LoVo (cell line): ENCODE measurements at regions not wholly inside any gene's neighbourhood (a gene's known extent, or its start where the extent isn't known, plus 50 kb on each side); places are given as distances from the start of the nearest gene placed in this dataset.

ENCODE experiments used
- DNase-seq: peaks from one replicate; pipeline ENCODE4 v3.0.0-alpha.2; 2016; ENCODE audit warnings: low spot score

DNA sequence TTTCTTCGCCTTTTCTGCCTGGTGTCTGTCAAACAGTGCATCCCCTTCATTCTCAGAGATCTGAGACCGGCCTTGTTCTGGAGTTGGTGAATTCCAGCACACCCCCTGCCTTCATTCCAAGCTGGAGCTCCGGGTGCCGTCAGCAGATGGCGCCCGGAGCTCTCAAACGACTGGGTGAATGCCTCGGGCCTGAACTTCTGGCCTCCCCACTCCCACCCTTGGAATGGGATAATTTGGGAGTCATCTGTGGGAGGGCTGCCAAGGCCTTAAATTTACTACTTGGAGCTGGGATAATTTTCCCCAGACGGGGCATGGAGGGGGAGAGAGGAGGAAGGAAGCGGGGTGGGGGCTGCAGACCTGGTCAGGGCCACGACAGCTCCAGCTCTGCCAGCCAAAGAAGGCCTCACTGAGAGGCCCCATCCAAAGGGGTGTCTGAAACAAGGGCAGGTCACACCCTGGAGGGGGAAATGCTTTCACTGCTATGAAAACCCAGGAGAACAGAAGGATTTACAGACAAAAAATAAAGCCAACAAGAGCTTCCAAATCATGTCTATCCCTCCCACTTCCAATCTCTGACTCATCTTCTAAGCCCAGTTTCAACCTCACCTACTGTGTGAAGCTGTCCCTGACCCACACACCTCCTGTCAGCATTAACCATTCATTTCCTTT is 187.9 kb downstream of the OPA1 start:
- DNase-seq: peak; percentile 79

DNA sequence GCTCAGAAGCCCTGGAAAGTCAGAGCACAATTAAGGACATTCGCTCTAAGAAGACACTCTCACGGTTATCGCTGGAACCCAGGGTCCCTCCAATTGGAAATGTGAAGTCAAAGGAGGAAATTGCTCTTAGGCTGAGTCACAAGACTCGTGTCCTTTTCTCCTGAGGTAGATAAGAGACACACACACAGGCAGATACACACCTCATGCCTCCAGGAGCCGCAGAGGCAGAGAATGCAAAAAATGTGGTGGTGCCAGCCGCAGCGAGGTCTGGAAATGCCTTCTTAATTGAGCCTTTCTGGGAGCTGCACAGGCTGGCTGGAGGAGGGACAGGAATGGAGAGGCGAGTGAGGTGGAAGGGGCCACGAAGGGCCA is 189.3 kb downstream of the OPA1 start:
- peak; percentile 90 for DNase-seq

DNA sequence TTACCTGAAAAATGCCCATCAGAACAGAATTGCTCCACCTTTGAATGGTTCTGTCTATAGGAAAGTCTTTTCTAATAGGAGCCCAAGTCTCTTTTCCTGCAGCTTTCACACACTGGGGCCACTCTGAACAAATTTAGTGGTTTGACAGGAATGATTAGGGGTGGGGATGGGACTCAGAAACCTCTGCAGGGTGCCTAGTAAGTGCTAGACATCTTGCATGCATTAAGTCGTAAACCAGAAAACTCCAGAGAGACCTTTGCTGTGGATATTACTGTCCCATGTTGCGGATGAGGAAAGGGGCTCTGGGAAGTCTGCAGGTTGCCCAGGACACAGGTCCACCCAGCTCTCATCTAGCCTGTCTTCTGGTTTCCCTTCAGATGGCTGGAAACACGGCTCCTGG is 189.7 kb downstream of the OPA1 start:
- no peak for DNase-seq

GRCh38 chr3:193783166-193783896 is 190.3 kb downstream of the OPA1 start:
- DNase-seq: no peak

- no peak for DNase-seq
Measured at GRCh38 chr3:193784822-193785221, 191.8 kb downstream of the OPA1 start.

GRCh38 chr3:193787496-193787870 is 194.5 kb downstream of the OPA1 start:
- no peak for DNase-seq

DNA sequence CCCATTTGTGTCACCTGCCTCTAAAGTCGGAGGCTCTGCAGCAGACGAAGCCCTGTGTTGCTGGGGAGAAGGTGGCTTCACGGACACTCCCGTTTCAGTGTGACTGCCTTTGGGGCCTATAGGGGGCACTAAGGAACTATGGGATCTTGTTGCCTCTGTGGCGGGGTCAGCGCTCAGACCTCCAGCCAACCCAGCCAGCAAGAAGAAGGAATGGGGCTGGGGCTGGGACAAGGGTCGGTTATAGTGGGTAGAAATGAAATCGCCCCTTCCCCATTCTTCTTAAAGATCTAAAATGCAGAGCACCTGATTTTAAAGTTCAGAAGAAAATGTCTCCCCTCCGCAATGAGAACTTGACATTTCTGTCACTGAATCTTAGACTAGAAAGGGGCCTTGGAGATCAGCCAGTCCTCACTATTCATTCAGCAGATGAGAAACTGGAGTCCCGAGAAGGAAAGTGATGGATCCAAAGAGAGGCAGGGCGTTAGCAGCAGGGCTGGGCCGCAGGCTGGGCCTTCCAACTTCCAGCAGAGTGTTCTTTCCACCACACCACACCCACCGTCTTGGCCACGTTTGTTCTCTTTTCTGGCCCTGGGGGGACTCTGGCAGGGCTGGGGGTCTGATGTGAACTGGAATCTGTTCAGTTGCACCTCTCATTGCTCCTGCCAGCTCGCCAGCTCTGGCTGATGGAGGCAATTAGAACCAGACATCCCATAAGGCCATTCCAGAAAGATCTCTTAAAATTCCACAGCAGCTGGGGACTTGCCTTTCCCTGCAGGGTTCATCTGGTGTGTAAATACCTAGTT is 195.4 kb downstream of the OPA1 start:
- no peak for DNase-seq

- DNase-seq: no peak
Measured at GRCh38 chr3:193789455-193789854, 196.4 kb downstream of the OPA1 start.

DNA sequence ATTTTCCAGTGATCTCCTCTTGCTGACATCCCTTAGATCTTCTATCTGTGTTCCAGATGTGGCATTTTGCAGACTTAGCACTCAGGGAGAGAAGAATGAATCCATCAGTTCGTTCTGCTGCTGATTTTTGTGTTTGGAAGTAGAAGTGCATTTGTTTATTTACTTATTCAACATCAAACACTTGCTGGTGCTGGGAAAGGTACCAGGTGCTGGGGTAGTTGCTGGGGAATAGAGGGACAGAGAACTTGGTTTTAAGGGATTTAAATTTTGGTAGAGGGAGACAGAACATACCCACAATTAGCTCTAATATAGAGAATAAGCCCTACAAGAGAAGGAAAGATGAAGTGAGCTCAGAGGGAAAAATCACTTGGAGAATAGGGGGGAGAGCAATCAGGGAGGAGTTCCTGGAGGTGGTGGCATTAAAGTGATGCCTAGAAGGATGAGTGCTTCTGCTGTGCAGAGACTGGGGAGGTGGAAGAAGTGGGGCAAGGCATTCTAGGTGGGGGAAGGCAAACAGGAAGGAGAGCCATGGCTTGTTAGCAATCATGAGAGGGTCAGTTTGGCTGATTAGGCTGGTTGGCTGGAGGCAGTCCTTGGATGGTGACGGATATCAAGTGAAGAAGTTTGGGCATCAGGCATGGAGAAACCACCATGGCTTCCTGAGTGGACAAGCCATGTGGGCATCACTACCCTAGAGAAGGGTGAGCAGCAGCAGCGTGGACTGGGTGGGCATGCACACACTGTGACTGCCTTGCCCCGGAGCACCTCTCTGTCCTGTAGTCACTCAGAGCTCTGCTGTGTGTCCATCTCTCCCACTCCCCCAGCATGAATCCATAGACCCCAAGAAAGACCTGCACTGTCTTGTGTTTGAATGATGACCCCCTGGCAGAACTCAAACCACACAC is 197.3 kb downstream of the OPA1 start:
- DNase-seq: no peak

DNA sequence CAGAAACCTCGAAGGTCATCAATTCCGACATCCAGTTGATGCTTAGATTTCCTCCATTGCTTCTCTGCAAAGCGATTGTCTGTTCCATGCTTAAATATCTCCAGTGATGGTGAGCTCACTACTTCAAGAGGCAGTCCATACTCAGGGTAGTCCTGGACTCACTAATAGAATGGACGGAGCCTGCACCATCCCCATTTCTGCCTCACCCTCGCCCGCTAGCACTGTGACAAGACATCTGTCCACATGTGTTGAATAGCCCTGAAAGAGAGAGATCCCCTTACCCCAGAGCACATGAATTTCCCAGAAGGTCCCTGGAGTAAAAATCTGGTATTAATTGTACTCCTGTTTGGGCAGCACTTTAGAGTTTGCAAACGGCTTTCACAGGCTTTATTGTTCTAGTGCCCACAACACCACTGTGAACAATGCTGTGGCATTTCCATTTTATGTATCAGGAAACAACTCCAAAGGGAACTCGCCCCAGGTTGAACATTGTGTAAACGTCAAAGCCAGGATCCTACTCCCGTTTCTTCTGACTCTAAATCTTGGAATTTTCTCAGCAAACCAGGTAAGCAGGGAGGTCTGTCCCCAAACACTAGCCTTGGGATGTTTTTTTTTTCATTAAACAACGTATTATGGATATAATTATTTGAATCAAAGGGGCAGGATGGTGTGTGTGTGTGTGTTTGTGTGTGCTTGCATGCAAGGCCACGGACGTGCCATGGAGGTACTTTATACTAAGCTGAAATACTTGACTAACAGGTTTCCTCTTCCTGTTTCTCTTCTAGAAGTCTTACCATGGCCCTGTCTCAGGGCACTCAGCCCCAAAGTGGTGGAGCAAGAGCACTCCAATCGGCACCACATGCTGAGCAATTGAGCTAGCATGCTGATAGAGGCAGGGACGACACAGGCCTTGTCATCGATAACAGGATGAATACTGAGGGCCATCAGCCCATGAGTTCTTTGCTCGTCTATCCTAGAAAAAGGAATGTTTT is 198.3 kb downstream of the OPA1 start:
- no peak for DNase-seq

DNA sequence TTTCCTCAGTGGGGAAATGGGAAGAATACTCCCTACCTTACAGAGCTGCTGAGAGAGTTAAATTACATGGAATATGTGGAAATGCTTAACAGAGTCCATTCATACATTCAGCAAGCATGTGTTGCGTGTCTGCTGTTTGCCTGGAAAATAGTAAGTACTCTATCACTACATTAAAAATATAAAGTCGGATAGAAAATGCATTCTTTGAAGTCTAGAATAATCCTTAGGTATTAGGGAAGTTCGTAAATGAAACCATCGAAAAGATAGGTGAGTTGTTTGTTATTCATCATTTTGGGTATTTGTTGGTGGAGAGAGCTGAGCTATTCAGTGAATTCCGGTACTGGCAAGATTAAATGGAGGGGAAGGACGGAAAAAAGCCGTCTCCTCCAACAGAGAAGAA is 200.1 kb downstream of the OPA1 start:
- no peak for DNase-seq

- no peak for DNase-seq
Measured at GRCh38 chr3:193794002-193794881, 201.2 kb downstream of the OPA1 start.

GRCh38 chr3:193795062-193795690 is 202.2 kb downstream of the OPA1 start:
- no peak for DNase-seq

GRCh38 chr3:193796089-193796488 is 203.1 kb downstream of the OPA1 start:
- no peak for DNase-seq

DNA sequence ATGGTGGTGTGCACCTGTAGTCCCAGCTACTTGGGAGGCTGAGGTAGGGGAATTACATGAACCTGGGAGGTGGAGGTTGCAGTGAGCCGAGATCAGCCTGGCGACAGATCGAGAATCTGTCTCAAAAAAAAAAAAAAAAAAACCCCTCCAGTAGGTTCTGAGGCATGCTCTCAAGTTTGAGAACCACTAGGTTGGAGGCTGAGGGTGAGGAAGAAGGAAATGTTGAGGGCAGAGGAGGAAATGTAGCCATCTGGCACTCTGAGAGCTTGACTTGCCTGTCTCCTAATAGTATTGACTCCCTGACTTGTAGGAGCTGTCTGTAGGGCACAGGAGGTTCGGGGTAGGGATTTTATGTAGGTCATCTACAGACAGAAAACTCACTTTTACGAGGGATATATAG is 204.6 kb downstream of the OPA1 start:
- no peak for DNase-seq

DNA sequence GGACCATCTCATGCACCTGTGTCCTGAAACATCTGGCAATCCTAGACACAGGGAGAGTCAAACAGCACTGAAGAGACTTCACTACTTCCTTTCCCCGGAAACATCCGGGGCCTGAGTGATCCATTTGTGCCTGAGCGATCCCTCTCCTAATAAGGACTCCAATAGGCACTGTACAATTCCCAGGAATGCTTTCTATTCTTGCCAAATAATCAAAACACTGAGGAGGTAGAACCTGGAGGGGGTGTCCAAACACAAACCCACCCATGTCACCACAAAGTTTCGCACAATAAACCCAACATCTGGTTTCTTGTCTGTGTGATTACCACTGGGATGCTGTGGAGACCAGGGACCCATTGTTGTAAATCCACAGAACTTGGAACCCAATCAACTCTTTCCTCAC is 205.0 kb downstream of the OPA1 start:
- no peak for DNase-seq

DNA sequence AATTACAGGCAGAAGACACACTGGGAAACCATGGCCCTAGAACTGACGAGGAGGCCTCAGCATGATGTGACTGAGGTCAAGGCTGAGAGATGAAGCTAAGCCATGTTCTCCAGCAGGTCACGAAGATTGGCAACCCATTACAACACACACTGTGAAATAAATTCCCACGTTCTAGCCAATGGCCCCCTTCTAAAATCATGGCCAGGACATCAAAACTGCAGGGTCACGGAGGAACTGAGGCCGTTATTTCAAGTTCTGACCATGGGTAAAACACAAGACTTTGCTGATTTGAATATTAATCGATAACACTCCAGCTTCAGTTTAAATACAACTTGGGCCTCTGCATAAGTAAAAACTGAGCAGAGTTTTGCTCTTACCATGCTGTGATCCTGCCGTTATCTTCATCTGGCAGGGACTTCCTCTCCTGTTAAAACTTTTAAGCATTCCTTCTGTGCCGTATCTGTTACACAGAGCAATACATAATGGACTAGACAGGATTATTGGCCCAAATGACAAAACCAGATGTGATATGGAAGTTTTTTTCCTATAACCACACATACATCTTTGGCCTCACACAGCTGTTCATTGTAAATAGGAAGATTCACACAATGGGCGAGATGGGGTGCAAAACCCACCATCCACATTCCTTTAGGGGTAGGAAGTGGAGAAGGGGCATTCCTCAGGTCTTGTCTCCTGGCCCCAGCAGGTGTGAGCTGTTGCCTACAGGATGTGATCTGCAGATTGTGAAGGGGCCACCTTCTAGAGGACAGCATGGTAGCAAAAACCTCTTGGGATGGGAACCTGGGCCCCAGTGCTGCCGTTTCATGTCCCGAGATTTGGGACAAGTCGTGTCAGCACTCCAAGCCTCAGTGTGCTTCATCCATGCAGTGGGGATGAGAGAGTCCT is 207.4 kb downstream of the OPA1 start:
- DNase-seq: no peak

DNA sequence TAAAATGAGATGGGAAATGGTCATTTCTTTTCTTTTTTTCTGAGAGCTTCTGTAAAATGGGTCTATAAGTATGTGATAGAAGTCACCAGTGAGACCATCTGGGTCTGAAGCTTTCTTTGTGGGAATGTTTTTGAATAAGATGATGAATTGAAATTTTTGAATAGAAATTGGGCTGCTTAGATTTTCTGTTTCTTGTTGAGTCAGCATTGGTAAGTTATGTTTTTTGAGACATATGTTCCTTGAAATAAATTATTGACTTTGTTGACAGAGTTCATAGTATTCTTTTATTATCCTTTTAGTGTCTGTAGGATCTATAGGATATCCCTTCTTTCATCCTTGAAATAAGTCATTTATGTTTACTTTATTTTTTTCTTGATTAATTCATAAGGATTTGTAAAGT is 208.1 kb downstream of the OPA1 start:
- no peak for DNase-seq
